GM21619 (cell line): ENCODE measurements at regions not wholly inside any gene's neighbourhood (a gene's known extent, or its start where the extent isn't known, plus 50 kb on each side); places are given as distances from the start of the nearest gene placed in this dataset.
"Not testable (repeated sequence)": the region's sequence is repeated elsewhere in the genome, so short reads cannot be mapped to it uniquely, and the experiment has no call there.

Experiments used
- ATAC-seq: cut with Tn5 transposase; IDR thresholded peaks from one replicate; pipeline ENCODE4 v1.9.1; 2021; ENCODE audit not compliant: unreplicated experiment

- ATAC-seq = no peak
Observed at GRCh38 chr13:38283346-38283745, 66.3 kb upstream of the UFM1 start.

- ATAC-seq = no peak
Observed at GRCh38 chr13:38265132-38265497, 84.5 kb upstream of the UFM1 start.

- ATAC-seq = no peak
Observed at GRCh38 chr13:38264363-38265131, 85.1 kb upstream of the UFM1 start.

GRCh38 chr13:38262211-38262610, 87.4 kb upstream of the UFM1 start:
- ATAC-seq = no peak

- no peak for ATAC-seq
Observed at GRCh38 chr13:38255600-38255999, 94.1 kb upstream of the UFM1 start.

- ATAC-seq = no peak
Observed at GRCh38 chr13:38239874-38240273, 109.8 kb upstream of the UFM1 start.

- ATAC-seq = no peak
Observed at GRCh38 chr13:38228322-38228721, 121.3 kb upstream of the UFM1 start.

- ATAC-seq = no peak
Observed at GRCh38 chr13:38226496-38226895, 123.2 kb upstream of the UFM1 start.

GRCh38 chr13:38223089-38223488, 126.6 kb upstream of the UFM1 start:
- ATAC-seq = no peak

- ATAC-seq = not testable (repeated sequence)
Observed at GRCh38 chr13:38221120-38221519, 128.5 kb upstream of the UFM1 start.

- ATAC-seq = no peak
Observed at GRCh38 chr13:38216181-38216580, 133.5 kb upstream of the UFM1 start.

GRCh38 chr13:38213314-38213713, 136.3 kb upstream of the UFM1 start:
- no peak for ATAC-seq

- no peak for ATAC-seq
Observed at GRCh38 chr13:38210928-38211596, 138.6 kb upstream of the UFM1 start.

GRCh38 chr13:38204556-38204955, 145.1 kb upstream of the UFM1 start:
- ATAC-seq = no peak

GRCh38 chr13:38202740-38203139, 146.9 kb upstream of the UFM1 start:
- no peak for ATAC-seq

- ATAC-seq = no peak
Observed at GRCh38 chr13:38191016-38191415, 158.6 kb upstream of the UFM1 start.

GRCh38 chr13:38180670-38181069, 169.0 kb upstream of the UFM1 start:
- ATAC-seq = peak; percentile 64

- ATAC-seq = no peak
Observed at GRCh38 chr13:38180126-38180525, 169.5 kb upstream of the UFM1 start.

- ATAC-seq = no peak
Observed at GRCh38 chr13:38176664-38177063, 173.0 kb upstream of the UFM1 start.

GRCh38 chr13:38173403-38173802, 176.2 kb upstream of the UFM1 start:
- no peak for ATAC-seq

- ATAC-seq = peak; percentile 97
Observed at GRCh38 chr13:38167164-38167822, 182.4 kb upstream of the UFM1 start.

- ATAC-seq = no peak
Observed at GRCh38 chr13:38166116-38166515, 183.5 kb upstream of the UFM1 start.
